CD4-positive, alpha-beta T cell (primary cell): ENCODE measurements at regions not wholly inside any gene's neighbourhood (a gene's known extent, or its start where the extent isn't known, plus 50 kb on each side); places are given as distances from the start of the nearest gene placed in this dataset.

Source experiments
- ATAC-seq: fragments of 200-7000 bp; cut with Tn5 transposase; one replicate; pipeline ENCODE4 v1.10.0; 2022; ENCODE audit warnings: mild to moderate bottlenecking; ENCODE audit not compliant: poor library complexity
- CTCF ChIA-PET: fragments of 350-600 bp; sonication (Branson Sonifier 250); formaldehyde crosslinking; loops from one replicate; lab custom pipeline; 2021; ENCODE audit warnings: antibody characterized with exemption, inconsistent platforms; lab: Charles Lee
- POLR2A ChIA-PET: fragments of 350-600 bp; sonication (Branson Sonifier 250); formaldehyde crosslinking; loops from one replicate; lab custom pipeline; 2021; ENCODE audit warnings: antibody characterized with exemption, inconsistent platforms; lab: Charles Lee
- DNase-seq, 14 experiments: peaks; one replicate each; pipeline ENCODE4 v3.0.0-alpha.2; 2013 to 2020; ENCODE audit warnings: mixed read lengths in 2 of 14
- H3K27ac ChIP-seq, 2 donors: one replicate each; pipeline versions ENCODE4 v1.5.1 to v1.7.0; 2013; ENCODE audit warnings: low read length in 2 of 2, low read depth in 1 of 2, mild to moderate bottlenecking in 1 of 2
- H3K27me3 ChIP-seq, 2 experiments: 1 replicate in 1 of 2; 2 replicates in 1 of 2; pipeline versions ENCODE4 v1.6.1 to v1.7.0; 2013; ENCODE audit warnings: low read length in 2 of 2, control low read depth in 1 of 2, mild to moderate bottlenecking in 1 of 2, moderate library complexity in 1 of 2; ENCODE audit not compliant: insufficient read depth in 2 of 2, control insufficient read depth in 1 of 2
- H3K36me3 ChIP-seq: one replicate; pipeline ENCODE4 v1.6.1; 2013; ENCODE audit warnings: low read length, control low read depth; ENCODE audit not compliant: insufficient read depth
- H3K4me1 ChIP-seq: one replicate; pipeline ENCODE4 v1.6.1; 2013; ENCODE audit warnings: low read length, control low read depth; ENCODE audit not compliant: insufficient read depth
- H3K4me3 ChIP-seq: one replicate; pipeline ENCODE4 v1.5.1; 2013; ENCODE audit warnings: mild to moderate bottlenecking, low read length, moderate library complexity
- H3K9me3 ChIP-seq, 2 experiments: 1 replicate in 1 of 2; 2 replicates in 1 of 2; pipeline versions ENCODE4 v1.6.1 to v1.7.0; 2013; ENCODE audit warnings: low read length in 2 of 2, mild to moderate bottlenecking in 2 of 2, control low read depth in 1 of 2, moderate library complexity in 1 of 2; ENCODE audit not compliant: control insufficient read depth in 1 of 2, insufficient read depth in 1 of 2
- H3K27ac Mint-ChIP-seq: one replicate; pipeline ENCODE4 v1.8.0; 2020; ENCODE audit warnings: mixed read lengths
- H3K27me3 Mint-ChIP-seq: one replicate; pipeline ENCODE4 v1.8.0; 2021; ENCODE audit warnings: mixed read lengths
- H3K36me3 Mint-ChIP-seq: one replicate; pipeline ENCODE4 v1.8.0; 2021; ENCODE audit warnings: low read depth, mixed read lengths
- H3K4me1 Mint-ChIP-seq: one replicate; pipeline ENCODE4 v1.8.0; 2021; ENCODE audit warnings: low read depth, mixed read lengths
- H3K4me3 Mint-ChIP-seq: one replicate; pipeline ENCODE4 v1.8.0; 2020; ENCODE audit warnings: mild to moderate bottlenecking, mixed read lengths
- H3K9me3 Mint-ChIP-seq: one replicate; pipeline ENCODE4 v1.8.0; 2020; ENCODE audit warnings: mixed read lengths
- intact Hi-C, 2 experiments: fragments of 100-400 bp; cut with DNase I in 1 of 2; cut with micrococcal nuclease in 1 of 2; formaldehyde crosslinking; loops; one replicate each; pipeline versions ENCODE4 v1.15.1 to v1.9.0; 2023 to 2025; cut with DNase I, micrococcal nuclease
- TF ChIP-seq, protein P1 (sequence below): fragments of 200-600 bp; IDR thresholded peaks from one replicate; pipeline ENCODE4 v1.8.0; 2022; ENCODE audit warnings: antibody characterized with exemption, mild to moderate bottlenecking

DNA sequence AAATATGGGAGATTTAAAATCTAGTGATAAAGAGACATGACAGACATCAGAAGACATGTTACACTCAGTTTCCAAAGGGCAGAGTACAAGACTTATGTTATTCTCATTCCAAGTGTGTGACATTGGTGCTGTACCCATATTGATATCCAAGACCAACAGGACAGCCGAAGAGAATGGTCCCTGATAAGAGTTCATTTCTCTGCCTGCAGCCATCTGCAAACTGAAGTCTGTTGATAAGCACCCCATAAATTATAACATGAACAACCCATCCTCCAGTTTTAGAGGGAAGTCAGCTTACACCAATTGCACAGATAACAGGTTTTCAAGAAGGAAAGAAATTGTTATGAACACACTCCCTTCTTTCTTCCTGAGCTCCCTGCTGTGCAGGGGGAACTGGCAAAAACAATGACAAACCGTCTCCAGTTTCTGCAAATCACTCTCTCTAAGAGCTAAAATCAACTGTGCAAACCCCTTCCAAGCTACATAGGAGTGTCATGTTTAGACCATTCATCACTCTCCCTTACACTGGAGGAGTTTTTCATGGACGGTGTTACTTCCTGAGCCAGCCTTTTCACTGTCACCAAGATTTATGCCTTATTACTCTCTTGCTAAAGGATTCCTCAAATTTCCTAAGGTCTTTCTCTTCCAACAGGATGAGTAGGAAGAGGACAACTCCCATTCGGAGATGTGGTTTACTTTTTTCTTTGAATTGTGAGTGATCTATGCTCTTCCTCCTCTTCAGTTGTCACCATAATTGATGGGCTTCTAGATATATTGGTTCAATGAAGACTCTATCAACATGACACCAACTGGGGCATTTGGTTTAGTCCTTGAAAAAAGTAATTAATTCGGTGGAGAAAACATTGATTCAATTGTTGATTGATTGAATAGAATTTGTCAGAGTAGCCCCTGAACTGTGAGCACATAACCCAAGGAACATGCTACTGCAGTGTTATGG is 80.3 kb upstream of the FAM171A1 start:
- Histone ChIP-seq H3K27ac (no peak overlapping the region), H3K27me3 (peaks cover 0 to 31% of the 10 kb centered on the region in 2 experiments), H3K4me3 (no peak overlapping the region), H3K4me1 (no peaks in the 10 kb centered on the region), H3K9me3 (no peaks in the 10 kb centered on the region), H3K36me3 (no peaks in the 10 kb centered on the region)
- no peak for ATAC-seq
- ChIA-PET CTCF (no interaction called here), POLR2A (no interaction called here)
- no peak for DNase-seq
- Mint-ChIP-seq H3K27me3 (peaks cover 46% of the 10 kb centered on the region), H3K4me1 (no peaks in the 10 kb centered on the region), H3K9me3 (no peaks in the 10 kb centered on the region), H3K4me3 (no peak overlapping the region), H3K36me3 (no peaks in the 10 kb centered on the region), H3K27ac (no peak overlapping the region)
- intact Hi-C loops: no loop called here
- TF ChIP-seq, protein P1, sequence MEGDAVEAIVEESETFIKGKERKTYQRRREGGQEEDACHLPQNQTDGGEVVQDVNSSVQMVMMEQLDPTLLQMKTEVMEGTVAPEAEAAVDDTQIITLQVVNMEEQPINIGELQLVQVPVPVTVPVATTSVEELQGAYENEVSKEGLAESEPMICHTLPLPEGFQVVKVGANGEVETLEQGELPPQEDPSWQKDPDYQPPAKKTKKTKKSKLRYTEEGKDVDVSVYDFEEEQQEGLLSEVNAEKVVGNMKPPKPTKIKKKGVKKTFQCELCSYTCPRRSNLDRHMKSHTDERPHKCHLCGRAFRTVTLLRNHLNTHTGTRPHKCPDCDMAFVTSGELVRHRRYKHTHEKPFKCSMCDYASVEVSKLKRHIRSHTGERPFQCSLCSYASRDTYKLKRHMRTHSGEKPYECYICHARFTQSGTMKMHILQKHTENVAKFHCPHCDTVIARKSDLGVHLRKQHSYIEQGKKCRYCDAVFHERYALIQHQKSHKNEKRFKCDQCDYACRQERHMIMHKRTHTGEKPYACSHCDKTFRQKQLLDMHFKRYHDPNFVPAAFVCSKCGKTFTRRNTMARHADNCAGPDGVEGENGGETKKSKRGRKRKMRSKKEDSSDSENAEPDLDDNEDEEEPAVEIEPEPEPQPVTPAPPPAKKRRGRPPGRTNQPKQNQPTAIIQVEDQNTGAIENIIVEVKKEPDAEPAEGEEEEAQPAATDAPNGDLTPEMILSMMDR: no peak

GRCh38 chr10:15448598-15448997 is 77.5 kb upstream of the FAM171A1 start:
- no peaks in the 10 kb centered on the region for H3K4me1 ChIP-seq
- H3K27ac Mint-ChIP-seq: no peak overlapping the region
- H3K9me3 ChIP-seq: no peaks in the 10 kb centered on the region
- H3K4me3 Mint-ChIP-seq: no peak overlapping the region
- intact Hi-C loops: no loop called here
- no peaks in the 10 kb centered on the region for H3K4me1 Mint-ChIP-seq
- ATAC-seq: no peak
- no peaks in the 10 kb centered on the region for H3K9me3 Mint-ChIP-seq
- peaks cover 45% of the 10 kb centered on the region for H3K27me3 Mint-ChIP-seq
- H3K27me3 ChIP-seq: peaks cover 0 to 14% of the 10 kb centered on the region in 2 experiments
- TF ChIP-seq, protein P1: no peak
- no peak overlapping the region for H3K27ac ChIP-seq
- DNase-seq: no peak
- H3K36me3 Mint-ChIP-seq: no peaks in the 10 kb centered on the region
- H3K4me3 ChIP-seq: no peak overlapping the region
- no peaks in the 10 kb centered on the region for H3K36me3 ChIP-seq
- POLR2A ChIA-PET: no interaction called here
- CTCF ChIA-PET: no interaction called here

DNA sequence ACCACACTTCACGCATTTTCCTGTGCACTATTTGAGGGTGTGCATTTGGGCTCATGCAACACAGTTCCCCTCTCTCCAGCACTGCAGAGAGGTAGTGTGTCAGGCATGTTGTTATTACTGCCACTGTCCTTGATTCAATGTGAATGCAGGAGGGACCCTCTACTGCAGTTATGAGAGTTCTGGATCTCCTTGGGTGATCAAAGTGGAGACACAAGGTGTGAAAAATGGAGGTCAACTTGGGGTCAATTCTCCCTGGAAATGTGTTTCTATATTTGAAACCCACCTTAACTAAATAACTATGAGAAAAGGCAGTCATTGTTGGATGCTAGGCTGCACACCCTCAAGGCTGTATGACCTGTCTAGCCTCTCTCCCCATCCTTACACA is 73.9 kb upstream of the FAM171A1 start:
- H3K27ac Mint-ChIP-seq: no peak overlapping the region
- Histone ChIP-seq H3K9me3 (no peaks in the 10 kb centered on the region), H3K27me3 (peaks cover 8 to 10% of the 10 kb centered on the region in 2 experiments), H3K4me3 (no peak overlapping the region), H3K36me3 (no peaks in the 10 kb centered on the region), H3K27ac (no peak overlapping the region), H3K4me1 (no peaks in the 10 kb centered on the region)
- ATAC-seq (no peak), DNase-seq (no peak)
- POLR2A ChIA-PET: no interaction called here
- no peaks in the 10 kb centered on the region for H3K4me1 Mint-ChIP-seq
- CTCF ChIA-PET: no interaction called here
- TF ChIP-seq, protein P1: no peak
- H3K4me3 Mint-ChIP-seq: no peak overlapping the region
- H3K36me3 Mint-ChIP-seq: no peaks in the 10 kb centered on the region
- no peaks in the 10 kb centered on the region for H3K9me3 Mint-ChIP-seq
- intact Hi-C loops: no loop called here
- peaks cover 36% of the 10 kb centered on the region for H3K27me3 Mint-ChIP-seq
